ENCODE measurements at regions not wholly inside any gene's neighbourhood (a gene's known extent, or its start where the extent isn't known, plus 50 kb on each side); places are given as distances from the start of the nearest gene placed in this dataset.
A peak's percentile ranks its signal among the peaks of the same experiment; 100 is the strongest.
"Not testable (repeated sequence)": the region's sequence is repeated elsewhere in the genome, so short reads cannot be mapped to it uniquely, and the experiment has no call there.

DNA sequence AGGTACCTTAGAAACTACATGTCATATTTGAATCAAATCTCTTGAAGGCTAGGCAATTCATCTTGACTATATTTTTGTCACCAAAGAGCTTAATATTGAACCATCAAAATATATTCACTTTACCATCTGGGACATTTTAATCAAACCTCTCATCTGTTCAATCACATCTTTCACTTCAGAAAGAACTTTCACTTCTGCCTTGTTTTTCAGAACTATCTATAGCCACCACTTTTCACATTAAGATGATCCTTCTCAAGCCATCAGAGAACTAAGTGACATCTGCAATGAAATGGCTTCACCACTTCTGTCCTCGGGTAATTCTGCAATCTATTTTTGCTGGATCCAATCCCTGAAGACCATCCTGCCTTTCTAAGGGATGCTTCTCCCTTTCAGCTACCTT, 57.8 kb downstream of the OR2B2 start:
- DNase-seq, result no peak

DNA sequence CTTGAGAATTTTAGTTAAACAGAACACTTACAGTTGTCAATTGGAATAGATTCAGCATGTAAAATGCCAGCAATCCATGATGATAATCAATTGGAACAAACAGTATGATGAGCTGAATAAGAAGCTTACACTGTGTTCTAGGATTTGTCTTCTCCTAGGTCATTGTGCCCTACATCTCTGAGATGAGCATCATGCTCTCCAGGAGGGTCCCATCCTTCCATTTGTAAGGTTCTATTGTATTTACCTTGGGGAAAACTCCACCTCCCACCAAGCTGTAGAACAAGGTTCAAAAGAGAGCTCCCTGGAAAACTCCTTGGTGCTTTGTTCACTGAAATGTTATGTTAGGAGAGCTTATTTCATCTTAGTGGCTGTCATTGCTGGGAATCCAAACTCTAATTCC, 60.8 kb downstream of the OR2B2 start:
- no peak for DNase-seq

DNA sequence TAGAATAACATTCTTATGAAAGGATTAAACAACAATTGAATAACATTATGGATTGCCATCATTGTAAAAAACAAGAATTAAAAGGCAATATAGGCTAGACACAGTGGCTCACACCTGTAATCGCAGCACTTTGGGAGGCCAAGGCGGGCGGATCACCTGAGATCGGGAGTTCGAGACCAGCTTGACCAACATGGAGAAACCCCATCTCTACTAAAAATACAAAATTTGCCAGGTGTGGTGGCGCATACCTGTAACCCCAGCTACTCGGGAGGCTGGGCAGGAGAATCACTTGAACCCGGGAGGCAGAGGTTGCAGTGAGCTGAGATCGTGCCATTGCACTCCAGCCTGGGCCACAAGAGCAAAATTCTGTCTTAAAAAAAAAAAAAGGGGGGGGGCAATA, 63.2 kb downstream of the OR2B2 start:
- not testable (repeated sequence) for DNase-seq

DNA sequence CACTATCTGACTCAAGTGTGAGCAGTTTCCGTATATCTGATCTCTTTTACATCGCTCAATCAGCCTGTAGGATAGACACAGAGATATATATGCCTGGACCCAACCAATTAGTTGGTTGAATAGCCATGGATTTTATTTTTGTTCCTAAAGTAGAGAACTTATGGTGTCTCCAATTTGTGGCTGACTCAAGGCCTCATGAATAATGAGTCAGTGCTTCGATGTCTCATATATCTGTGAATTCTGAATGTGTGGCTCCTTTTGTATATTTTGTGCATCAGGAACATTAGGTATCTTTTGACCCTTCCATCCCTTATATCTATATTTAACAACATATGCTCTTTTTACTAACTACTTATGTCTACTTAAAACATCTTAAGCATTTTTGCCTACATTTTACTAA, 64.5 kb downstream of the OR2B2 start:
- DNase-seq, result no peak

DNA sequence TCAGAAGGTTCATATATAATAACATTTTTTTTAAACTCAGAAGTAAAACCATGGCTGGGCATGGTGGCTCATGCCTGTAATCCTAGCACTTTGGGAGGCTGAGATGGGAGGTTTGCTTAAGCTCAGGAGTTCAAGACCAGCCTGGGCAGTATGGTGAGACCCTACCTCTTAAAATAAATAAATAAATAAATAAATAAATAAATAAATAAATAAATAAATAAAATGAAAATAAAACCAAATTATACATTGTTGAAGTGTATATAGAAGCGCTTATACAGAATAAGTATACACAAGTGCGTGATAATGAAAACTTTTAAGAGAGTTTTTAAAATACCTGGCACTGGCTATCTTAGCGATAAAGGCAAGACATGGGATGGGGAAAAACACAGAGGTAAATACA, 71.6 kb downstream of the OR2B2 start:
- no peak for DNase-seq

DNA sequence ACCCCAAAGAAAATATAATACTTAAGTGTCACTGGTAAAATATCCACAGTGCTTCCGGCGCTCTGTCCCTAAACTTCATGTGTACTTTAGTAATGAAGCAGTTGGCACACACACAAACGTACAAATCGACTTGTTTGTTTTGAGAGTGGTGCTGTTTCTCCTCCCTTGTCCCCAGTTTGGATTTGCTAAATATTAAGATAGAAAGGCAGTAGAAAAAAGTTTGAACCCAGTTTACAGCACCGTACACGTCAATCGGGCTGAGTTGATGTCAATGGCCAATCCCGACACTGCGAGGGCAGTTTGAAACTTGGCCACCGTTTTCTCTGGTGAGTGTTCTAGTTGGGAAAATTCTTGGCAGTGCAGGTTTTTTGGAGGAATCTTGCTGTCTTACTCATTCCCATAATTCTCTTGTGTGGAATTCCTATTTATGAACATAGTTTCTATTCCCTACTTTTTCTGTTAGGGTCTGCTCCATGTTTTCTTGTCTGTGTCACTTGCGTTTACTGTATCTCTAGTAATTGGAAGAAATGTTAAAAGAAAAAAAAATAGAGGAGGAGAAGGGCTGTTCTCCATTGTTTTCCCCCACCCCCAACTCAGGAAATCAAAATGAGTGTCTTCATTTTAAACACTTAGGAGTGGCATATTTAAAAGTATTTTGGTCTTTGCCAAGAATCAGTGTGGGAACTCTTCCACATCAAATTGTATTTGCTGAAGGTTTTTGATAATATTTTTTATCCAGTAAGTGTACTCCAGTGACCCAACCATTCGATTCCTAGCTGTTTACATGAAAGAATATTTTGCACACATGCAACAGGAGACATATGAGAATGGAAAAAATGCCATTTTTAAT, 72.3 kb downstream of the OR2B2 start:
- no peak for DNase-seq

DNA sequence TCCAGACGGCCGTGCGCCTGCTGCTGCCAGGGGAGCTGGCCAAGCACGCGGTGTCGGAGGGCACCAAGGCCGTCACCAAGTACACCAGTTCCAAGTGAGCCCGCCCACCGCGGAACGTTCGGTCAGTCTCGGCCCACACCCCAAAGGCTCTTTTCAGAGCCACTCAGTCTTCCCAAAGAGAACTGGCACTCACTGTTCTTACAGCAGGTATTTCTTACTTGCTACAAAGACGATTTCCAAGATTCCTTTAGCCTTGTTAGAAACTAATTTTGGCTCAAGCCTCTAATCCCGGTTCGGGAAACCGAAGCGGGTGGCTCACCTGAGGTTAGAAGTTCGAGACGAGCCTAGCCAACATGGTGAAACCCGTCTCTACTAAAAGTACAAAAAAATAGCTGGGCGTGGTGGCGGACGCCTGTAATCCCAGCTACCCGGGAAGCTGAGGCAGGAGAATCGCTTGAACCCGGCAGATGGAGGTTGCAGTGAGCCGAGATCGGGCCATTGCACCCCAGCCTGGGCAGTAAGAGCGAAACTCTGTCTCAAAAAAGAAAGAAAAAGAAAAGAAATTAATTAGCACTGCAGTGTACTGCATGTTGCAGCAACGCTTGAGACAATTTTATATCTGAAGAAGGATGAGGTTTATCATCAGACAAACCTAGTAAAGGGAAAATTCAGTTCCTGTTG, 73.1 kb downstream of the OR2B2 start:
- no peak for DNase-seq

DNA sequence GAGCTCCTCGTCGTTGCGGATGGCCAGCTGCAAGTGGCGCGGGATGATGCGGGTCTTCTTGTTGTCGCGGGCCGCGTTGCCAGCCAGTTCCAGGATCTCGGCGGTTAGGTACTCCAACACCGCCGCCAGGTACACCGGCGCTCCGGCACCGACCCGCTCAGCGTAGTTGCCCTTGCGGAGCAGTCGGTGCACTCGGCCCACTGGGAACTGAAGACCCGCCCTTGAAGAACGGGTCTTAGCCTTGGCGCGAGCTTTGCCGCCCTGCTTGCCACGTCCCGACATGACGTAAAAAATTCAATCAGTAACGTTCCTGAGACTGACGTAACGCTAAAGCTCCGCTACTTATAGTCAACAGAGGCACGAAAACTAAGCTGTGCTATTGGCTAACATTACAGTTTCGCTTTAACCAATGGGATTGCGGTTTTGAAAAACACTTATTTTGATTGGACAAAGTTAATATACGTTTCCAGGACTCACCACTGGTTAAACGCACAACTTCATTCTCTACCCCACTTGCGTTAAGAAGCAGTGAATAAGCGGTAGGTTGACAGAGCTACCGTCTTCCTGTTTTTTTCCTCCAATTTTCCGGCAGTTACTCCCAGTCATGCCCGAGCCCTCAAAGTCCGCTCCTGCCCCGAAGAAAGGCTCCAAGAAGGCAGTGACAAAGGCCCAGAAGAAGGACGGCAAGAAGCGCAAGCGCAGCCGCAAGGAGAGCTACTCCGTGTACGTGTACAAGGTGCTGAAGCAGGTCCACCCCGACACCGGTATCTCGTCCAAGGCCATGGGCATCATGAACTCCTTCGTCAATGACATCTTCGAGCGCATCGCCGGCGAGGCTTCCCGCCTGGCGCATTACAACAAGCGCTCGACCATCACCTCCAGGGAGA, 73.9 kb downstream of the OR2B2 start:
- DNase-seq, result peak; percentile 37 to 68 (median 66)

DNA sequence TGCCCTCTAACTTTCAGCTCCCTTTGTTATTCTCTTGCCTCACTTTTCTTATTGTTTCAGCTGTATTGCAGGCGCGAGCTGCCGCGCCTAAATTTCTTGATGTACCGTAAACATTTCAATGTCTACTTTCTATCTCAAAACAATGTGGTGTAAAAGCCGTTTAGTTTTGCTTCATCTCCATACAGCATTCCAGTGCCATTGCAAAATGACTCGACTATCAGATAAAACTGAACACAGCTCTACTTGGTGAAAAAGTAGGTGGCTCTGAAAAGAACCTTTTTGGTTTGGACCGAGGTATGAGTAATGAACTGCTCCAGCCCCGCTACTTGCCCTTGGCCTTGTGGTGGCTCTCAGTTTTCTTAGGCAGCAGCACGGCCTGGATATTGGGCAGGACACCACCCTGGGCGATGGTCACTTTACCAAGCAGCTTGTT, 74.6 kb downstream of the OR2B2 start:
- DNase-seq, result no peak

DNA sequence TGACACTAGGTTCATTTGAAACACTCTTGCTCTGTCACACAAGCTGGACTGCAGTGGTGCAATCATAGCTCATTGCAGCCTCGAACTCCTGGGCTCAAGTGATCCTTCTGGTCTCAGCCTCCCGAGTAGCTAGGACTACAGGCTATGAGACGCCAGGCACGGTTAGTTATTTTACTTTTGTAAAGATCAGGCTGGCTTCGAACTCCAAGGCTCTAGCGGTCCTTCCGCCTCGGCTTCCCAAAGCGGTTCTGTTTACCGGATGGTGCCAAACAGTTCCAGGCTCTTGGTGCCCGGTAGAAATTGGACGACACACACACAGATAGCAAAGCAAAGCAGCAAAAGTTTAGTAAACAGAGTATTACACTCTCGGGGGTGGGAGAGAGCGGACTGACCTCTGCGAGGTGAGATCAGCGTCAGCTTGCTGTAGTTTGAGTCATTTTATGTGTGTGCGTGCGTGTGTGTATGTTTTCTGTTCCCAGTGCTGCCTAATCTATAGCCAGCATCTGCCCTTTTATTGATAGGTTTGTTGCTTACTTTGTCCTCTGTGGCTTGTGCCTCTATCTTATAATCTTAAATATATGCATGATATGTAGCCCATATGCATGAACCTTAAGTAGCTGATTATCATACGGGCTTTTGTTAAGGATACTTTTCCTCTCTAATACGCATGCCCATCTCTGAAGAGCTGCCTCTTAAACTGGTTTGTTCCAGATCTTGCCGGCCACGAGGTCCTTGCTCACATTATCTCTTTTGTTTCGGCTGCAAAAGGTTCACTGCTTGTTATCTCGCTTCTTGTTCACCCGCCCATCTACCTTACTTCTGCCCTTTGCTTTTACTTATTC, 75.2 kb downstream of the OR2B2 start:
- peak in 2 of 4 experiments; percentile 23 to 26 for DNase-seq

DNA sequence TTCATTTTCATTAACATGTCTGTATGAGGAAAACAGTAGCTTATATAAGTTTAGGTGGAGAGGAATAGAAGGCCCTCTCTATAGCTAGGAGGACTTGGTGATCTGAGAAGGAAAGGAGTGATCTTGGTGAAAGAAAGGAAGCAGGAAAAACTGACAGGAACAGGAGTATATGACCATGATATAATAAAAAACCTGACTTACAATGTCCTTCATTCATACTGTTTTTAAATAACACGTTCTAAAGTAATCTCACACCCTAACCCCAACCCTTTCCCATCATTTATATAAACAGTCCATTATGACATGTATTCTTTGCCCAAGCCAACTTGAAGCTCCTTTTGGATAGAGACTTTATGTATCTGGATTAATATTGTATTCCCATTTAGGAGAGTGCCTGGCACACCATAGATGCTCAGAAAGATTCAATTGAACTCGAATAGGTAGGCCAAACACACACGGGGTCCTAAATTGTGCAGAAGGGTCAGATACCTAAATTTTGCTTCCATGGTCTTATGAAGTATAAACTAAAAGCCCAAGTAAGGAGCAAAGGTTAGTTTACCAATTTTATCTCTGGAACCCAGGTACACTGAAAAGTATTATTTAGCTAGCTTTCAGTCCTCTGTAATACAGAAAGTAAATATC, 75.9 kb downstream of the OR2B2 start:
- DNase-seq, result no peak

DNA sequence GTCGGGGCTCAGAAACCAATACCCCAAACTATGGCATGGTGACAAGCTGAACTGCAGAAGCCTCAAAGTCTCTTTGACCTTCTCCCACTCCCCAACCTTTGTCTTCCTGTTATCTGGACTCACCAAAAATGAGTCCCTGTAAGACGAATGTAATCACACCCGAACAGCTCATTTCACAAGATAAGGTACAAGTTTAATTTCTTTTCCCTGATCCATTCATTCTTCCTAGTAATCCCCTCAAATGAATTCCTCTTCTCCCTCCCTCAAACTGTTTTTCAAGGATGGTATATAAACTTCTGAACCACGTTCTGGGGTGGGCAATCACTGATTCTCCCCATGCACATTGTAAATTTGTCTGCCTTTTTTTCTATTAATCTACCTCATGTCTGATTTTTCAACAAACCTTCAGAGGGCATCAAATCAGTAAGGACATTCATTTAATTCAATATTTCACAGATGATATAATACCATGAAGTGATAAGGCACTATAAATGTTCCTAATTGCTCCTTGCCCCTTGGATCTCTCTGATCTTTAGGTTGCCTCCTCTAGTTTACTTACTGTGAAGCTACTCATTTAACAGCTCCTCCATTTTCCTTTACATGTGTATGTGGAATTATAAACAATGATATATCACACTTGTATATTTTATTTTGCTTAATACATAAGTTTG, 77.2 kb downstream of the OR2B2 start:
- no peak for DNase-seq

DNA sequence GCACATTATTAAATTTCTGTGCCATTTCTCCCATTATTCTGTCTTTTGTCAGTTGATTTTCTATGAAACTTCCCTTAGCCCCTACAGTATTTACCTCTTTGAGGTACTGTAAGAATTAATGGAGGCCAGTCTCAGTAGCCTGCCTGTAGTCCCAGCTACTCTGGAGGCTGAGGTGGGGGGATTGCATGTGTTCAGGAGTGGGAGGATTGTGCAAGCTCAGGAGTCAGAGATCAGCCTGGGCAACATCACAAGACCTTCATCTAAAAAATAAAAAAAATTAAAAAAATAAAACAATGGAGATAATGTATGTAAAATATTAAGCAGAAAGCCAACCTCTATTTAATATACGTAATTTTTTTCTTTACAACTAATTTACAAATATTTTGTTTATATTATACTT, 77.8 kb downstream of the OR2B2 start:
- no peak for DNase-seq

DNA sequence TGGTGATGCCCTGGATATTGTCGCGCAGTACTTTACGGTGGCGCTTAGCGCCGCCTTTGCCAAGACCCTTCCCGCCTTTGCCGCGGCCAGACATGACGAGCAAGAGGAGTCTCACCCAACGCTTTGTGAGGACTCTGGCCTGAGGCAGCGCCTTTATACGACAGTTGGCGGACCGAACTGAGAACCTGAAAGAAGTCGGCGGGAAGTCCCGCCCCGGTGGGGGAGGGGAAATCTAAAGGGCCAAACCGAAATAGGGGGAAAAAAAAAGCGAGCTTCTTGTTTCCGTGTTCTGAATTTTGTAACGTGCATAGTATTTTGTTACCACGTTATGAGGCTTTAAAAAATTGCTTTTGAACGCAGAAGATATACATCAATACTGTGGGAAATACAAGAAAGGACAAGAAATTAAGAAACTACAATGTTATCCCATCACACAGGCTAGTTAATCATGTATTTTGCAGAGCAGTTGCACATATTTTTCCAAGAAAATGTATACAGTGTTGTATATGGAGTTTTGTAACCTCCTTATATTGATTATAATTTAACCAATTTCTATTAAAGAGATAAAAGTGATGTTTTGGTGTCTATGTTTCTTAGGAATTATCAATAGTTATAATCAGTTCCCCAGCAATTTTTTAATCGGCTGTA, 80.6 kb downstream of the OR2B2 start:
- DNase-seq, result peak; percentile 32 to 46 (median 34)

DNA sequence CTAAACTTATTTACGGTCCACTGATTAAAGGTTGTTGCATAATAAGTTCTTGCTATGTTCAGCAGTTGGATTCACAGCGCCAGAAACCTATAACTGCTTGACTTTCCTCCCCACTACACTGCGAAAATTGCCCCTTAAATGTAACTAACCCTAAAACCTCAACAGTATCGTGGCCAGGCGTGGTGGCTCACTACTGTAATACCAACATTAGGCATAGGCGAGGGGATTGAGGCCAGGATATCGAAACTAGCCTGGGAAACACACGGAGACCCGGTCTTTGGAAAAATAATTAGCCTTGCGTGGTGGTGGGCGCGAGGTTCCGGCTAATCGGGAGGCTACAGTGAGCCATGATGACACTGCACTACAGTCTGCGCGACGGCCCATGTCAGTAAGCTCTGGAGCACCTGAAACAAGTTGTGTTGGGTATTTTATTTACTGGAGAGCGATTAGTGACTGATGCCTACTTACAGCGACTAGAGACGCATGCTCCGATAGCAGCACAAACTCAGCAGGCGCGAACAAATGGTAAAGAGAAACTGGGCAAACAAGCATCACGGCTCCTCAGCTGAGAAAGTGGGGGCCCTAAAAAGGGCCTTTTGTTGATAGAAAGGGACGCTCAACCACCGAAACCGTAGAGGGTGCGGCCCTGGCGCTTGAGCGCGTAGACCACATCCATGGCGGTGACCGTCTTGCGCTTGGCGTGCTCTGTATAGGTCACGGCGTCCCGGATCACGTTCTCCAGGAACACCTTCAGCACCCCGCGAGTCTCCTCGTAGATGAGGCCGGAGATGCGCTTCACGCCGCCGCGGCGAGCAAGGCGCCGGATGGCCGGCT, 81.4 kb downstream of the OR2B2 start:
- DNase-seq, result peak in 1 of 4 experiments; percentile 27

DNA sequence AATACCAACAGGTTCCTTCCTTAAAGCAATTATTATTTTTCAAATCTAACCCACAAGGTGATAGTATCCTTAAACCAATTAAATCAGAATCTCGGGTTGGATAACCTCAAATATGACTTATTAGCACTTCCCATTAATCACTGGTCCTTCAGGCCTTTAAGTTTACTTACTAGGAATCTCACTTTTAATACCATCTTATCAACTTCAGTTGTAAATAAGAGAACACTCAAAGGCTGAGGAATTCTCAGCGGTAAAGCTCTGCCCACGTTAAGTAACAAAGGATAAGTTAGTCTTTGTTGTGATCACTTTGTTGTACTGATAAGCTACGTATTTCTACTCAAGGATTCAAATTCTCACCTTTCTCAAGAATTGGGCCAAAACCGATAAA, 82.0 kb downstream of the OR2B2 start:
- no peak for DNase-seq

DNA sequence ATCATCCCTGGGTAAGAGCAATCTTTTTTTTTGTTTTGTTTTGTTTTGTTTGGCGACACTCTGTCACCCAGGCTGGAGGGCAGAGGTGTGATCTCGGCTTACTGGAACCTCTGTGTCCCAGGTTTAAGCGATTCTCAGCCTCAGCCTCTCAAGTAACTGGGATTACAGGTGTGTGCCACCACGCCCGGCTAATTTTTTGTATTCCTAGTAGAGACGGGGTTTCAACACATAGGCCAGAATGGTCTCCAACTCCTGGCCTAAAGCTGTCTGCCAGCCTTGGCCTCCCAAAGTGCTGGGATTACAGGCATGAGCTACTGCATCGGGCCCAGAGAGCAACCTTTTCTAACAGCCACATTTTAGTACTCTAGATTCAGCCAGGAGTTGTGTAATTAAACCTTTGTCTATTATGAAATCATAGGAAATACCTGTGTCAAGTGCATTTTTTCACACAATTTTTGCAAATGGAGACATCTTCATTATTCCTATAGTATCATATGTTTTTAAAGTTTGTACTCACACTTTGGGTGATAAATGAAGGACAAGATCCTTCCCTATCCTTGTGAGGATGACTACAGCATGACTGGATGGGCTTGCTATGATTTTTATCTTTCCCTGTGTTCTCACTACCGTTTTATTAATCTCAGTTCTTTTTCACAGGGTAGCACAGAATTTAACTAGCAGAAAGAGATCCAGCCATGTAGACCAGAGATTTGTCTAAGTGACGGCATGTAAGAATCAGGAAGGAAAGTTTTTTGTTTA, 82.6 kb downstream of the OR2B2 start:
- DNase-seq, result no peak

DNA sequence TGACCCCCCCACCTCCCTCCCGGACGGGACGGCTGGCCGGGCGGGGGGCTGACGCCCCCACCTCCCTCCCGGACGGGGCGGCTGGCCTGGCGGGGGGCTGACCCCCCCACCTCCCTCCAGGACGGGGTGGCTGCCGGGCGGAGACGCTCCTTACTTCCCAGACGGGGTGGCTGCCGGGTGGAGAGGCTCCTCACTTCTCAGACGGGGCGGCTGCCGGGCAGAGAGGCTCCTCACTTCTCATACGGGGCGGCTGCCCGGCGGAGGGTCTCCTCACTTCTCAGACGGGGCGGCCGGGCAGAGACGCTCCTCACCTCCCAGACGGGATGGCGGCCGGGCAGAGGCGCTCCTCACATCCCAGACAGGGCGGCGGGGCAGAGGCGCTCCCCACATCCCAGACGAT, 84.7 kb downstream of the OR2B2 start:
- DNase-seq, result not testable (repeated sequence)

DNA sequence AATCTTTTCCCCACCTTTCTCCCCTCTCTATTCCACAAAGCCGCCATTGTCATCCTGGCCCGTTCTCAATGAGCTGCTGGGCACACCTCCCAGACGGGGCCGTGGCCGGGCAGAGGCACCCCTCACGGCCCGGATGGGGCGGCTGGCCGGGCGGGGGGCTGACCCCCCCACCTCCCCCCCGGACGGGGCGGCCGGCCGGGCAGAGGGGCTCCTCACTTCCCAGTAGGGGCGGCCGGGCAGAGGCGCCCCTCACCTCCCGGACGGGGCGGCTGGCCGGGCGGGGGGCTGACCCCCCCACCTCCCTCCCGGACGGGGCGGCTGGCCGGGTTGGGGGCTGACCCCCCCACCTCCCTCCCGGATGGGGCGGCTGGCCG, 85.6 kb downstream of the OR2B2 start:
- DNase-seq, result not testable (repeated sequence)

Data from activated naive CD4-positive, alpha-beta T cell (primary cell).